PC-9 (cell line): ENCODE measurements at regions not wholly inside any gene's neighbourhood (a gene's known extent, or its start where the extent isn't known, plus 50 kb on each side); places are given as distances from the start of the nearest gene placed in this dataset.

Experiments used
- BruUV-seq: library from RNA; stranded (reverse); fragments of 400-500 nt; replicated peaks from 2 replicates; lab custom pipeline; 2021; lab: Mats Ljungman, UMichigan
- CTCF ChIA-PET: fragments of 300-600 bp; sonication (Branson Sonifier 250); formaldehyde crosslinking; loops from one replicate; lab custom pipeline; 2022; ENCODE audit warnings: antibody characterized with exemption; lab: Charles Lee
- POLR2A ChIA-PET: fragments of 300-600 bp; sonication (Branson Sonifier 250); formaldehyde crosslinking; loops from one replicate; lab custom pipeline; 2022; ENCODE audit warnings: antibody characterized with exemption; ENCODE audit not compliant: unreplicated experiment; lab: Charles Lee
- DNase-seq, 2 experiments: peaks; one replicate each; pipeline versions ENCODE4 v3.0.0 to v3.0.0-alpha.2; 2015 to 2022; ENCODE audit warnings: mixed read lengths in 1 of 2
- H2AFZ ChIP-seq: fragments of 200-600 bp; sonication (generic); 2 replicates; pipeline ENCODE4 v1.8.1; 2017; ENCODE audit warnings: antibody characterized with exemption
- H3F3A ChIP-seq: fragments of 200-600 bp; sonication (generic); 2 replicates; pipeline ENCODE4 v1.8.1; 2017; ENCODE audit warnings: antibody characterized with exemption, mild to moderate bottlenecking, low read depth; ENCODE audit not compliant: insufficient read depth
- H3K27ac ChIP-seq: fragments of 200-600 bp; sonication (generic); 2 replicates; pipeline ENCODE4 v1.6.1; 2016; ENCODE audit warnings: mixed run types
- H3K27me3 ChIP-seq: fragments of 200-600 bp; sonication (generic); 2 replicates; pipeline ENCODE4 v1.6.1; 2016; ENCODE audit warnings: low read depth, mixed run types; ENCODE audit not compliant: insufficient read depth
- H3K36me3 ChIP-seq: fragments of 200-600 bp; sonication (generic); 2 replicates; pipeline ENCODE4 v1.6.1; 2016; ENCODE audit warnings: low read depth, mixed run types
- H3K4me1 ChIP-seq: fragments of 200-600 bp; sonication (generic); replicated peaks from 2 replicates; pipeline ENCODE4 v1.6.1; 2016; ENCODE audit warnings: mixed run types; ENCODE audit not compliant: insufficient read depth
- H3K4me2 ChIP-seq: fragments of 200-600 bp; sonication (generic); 2 replicates; pipeline ENCODE4 v1.6.1; 2017; ENCODE audit warnings: mixed run types
- H3K4me3 ChIP-seq: fragments of 200-600 bp; sonication (generic); 2 replicates; pipeline ENCODE4 v1.6.1; 2016; ENCODE audit warnings: mixed run types
- H3K79me2 ChIP-seq: fragments of 200-600 bp; sonication (generic); 2 replicates; pipeline ENCODE4 v1.6.1; 2017; ENCODE audit warnings: low read depth, mixed run types
- H3K9me2 ChIP-seq: fragments of 200-600 bp; sonication (generic); 2 replicates; pipeline ENCODE4 v1.8.1; 2017; ENCODE audit warnings: mild to moderate bottlenecking; ENCODE audit not compliant: insufficient read depth
- H3K9me3 ChIP-seq: fragments of 200-600 bp; sonication (generic); 2 replicates; pipeline ENCODE4 v1.8.1; 2016; ENCODE audit warnings: low read depth; ENCODE audit not compliant: insufficient read depth
- H4K20me1 ChIP-seq: fragments of 200-600 bp; sonication (generic); 2 replicates; pipeline ENCODE4 v1.8.1; 2017; ENCODE audit not compliant: insufficient read depth
- CTCF ChIP-seq: fragments of 200-600 bp; sonication (generic); conservative IDR thresholded peaks from 2 replicates; pipeline ENCODE4 v1.6.1; 2017; ENCODE audit warnings: mixed run types, antibody characterized with exemption, mild to moderate bottlenecking, moderate library complexity
- EZH2 ChIP-seq: fragments of 200-600 bp; sonication (generic); IDR thresholded peaks from 2 replicates; pipeline ENCODE4 v1.8.0; 2017; ENCODE audit warnings: antibody characterized with exemption, low read depth
- intact Hi-C: fragments of 100-400 bp; cut with micrococcal nuclease; formaldehyde crosslinking; loops from one replicate; pipeline ENCODE4 v1.10.0; 2022; ENCODE audit not compliant: unreplicated experiment

GRCh38 chr4:137993232-137993631, 248.9 kb downstream of the SLC7A11 start:
- H2AFZ ChIP-seq, result no peak overlapping the region
- no peaks in the 10 kb centered on the region for H3K27me3 ChIP-seq
- no peaks in the 10 kb centered on the region for H3K36me3 ChIP-seq
- no peaks in the 10 kb centered on the region for H3K9me2 ChIP-seq
- intact Hi-C loops, result no loop called here
- BruUV-seq, result no TSS peak
- H3K79me2 ChIP-seq, result no peaks in the 10 kb centered on the region
- no peaks in the 10 kb centered on the region for H3K4me1 ChIP-seq
- TF ChIP-seq EZH2 (no peak), CTCF (no peak)
- no peaks in the 10 kb centered on the region for H3K9me3 ChIP-seq
- H4K20me1 ChIP-seq, result no peaks in the 10 kb centered on the region
- POLR2A ChIA-PET, result no interaction called here
- CTCF ChIA-PET, result no interaction called here
- H3K27ac ChIP-seq, result no peak overlapping the region
- H3K4me2 ChIP-seq, result no peak overlapping the region
- H3K4me3 ChIP-seq, result no peak overlapping the region
- H3F3A ChIP-seq, result no peaks in the 10 kb centered on the region
- DNase-seq, result peak in 1 of 2 experiments; percentile 70

GRCh38 chr4:137981277-137981676, 260.9 kb downstream of the SLC7A11 start:
- Histone ChIP-seq H3K9me2 (no peaks in the 10 kb centered on the region), H4K20me1 (no peaks in the 10 kb centered on the region), H2AFZ (no peak overlapping the region), H3K27me3 (no peaks in the 10 kb centered on the region), H3K9me3 (no peaks in the 10 kb centered on the region), H3K79me2 (no peaks in the 10 kb centered on the region), H3F3A (no peaks in the 10 kb centered on the region), H3K4me1 (no peaks in the 10 kb centered on the region), H3K36me3 (no peaks in the 10 kb centered on the region), H3K27ac (no peak overlapping the region), H3K4me2 (no peak overlapping the region), H3K4me3 (no peak overlapping the region)
- TF ChIP-seq EZH2 (no peak), CTCF (no peak)
- no peak for DNase-seq
- intact Hi-C loops, result no loop called here
- ChIA-PET POLR2A (interaction anchor here (0.5 kb wide), 1 partner anchor 20 kb away, joined by 3 read pairs; no protein-coding TSS in a partner anchor), CTCF (no interaction called here)
- no TSS peak for BruUV-seq

DNA sequence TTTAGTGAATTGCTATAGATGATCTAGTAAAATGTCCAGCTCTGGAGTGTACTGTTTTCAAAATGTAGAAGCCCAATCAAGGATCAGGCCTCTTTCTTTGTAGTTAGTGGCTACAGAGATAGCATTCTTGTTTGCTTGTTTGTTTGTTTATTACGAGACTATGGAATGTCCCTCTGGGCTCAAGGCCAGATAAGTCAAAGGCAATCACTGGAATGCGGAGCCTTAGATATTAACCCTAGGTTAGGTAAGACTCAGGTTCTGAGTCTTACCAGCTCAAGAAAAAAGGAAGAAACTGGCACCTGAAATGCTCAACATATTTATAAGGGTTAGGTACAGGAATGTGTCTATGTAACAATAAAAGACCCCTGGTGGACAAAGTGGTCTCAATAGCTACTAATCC, 261.5 kb downstream of the SLC7A11 start:
- Histone ChIP-seq H3K4me1 (no peaks in the 10 kb centered on the region), H3K36me3 (no peaks in the 10 kb centered on the region), H3K27ac (no peak overlapping the region), H2AFZ (no peak overlapping the region), H3K79me2 (no peaks in the 10 kb centered on the region), H3F3A (no peaks in the 10 kb centered on the region), H3K9me2 (no peaks in the 10 kb centered on the region), H3K27me3 (no peaks in the 10 kb centered on the region), H3K4me2 (no peak overlapping the region), H3K4me3 (no peak overlapping the region), H3K9me3 (no peaks in the 10 kb centered on the region), H4K20me1 (no peaks in the 10 kb centered on the region)
- ChIA-PET POLR2A (interaction anchor here (0.5 kb wide), 1 partner anchor 20 kb away, joined by 3 read pairs; no protein-coding TSS in a partner anchor), CTCF (no interaction called here)
- DNase-seq, result no peak
- BruUV-seq, result no TSS peak
- intact Hi-C loops, result no loop called here
- TF ChIP-seq CTCF, result no peak
- no peak for TF ChIP-seq EZH2
